LNCaP clone FGC (cell line): ENCODE measurements at regions not wholly inside any gene's neighbourhood (a gene's known extent, or its start where the extent isn't known, plus 50 kb on each side); places are given as distances from the start of the nearest gene placed in this dataset.

Source experiments
- DNase-seq: peaks from one replicate; pipeline ENCODE4 v3.0.0-alpha.2; 2011; ENCODE audit warnings: low read depth
- H3K4me3 ChIP-seq: 2 replicates; pipeline ENCODE4 v1.5.1; 2011; ENCODE audit warnings: mild to moderate bottlenecking, low read depth, low read length, control low read depth
- CTCF ChIP-seq: IDR thresholded peaks from 2 replicates; pipeline ENCODE4 v1.5.1; 2012; ENCODE audit warnings: mild to moderate bottlenecking; ENCODE audit not compliant: control insufficient read depth, insufficient read depth; ENCODE audit errors: extremely low read depth

- DNase-seq, result no peak
- no peak for TF ChIP-seq CTCF
- no peak overlapping the region for H3K4me3 ChIP-seq
Measured at GRCh38 chr5:51582871-51583394, 199.7 kb downstream of the ISL1 start.

- H3K4me3 ChIP-seq, result no peak overlapping the region
- DNase-seq, result no peak
- no peak for TF ChIP-seq CTCF
Measured at GRCh38 chr5:51598026-51598425, 214.8 kb downstream of the ISL1 start.

GRCh38 chr5:51599587-51599986 is 216.3 kb downstream of the ISL1 start:
- no peak for TF ChIP-seq CTCF
- no peak for DNase-seq

GRCh38 chr5:51604324-51604723 is 221.1 kb downstream of the ISL1 start:
- DNase-seq, result no peak
- no peak for TF ChIP-seq CTCF
- H3K4me3 ChIP-seq, result no peak overlapping the region

More at GRCh38 chr5:51599587-51599986, 216.3 kb downstream of the ISL1 start:
- H3K4me3 ChIP-seq, result no peak overlapping the region

GRCh38 chr5:51606921-51607320 is 223.7 kb downstream of the ISL1 start:
- TF ChIP-seq CTCF, result no peak

GRCh38 chr5:51618234-51618633 is 235.0 kb downstream of the ISL1 start:
- no peak for TF ChIP-seq CTCF
- no peak for DNase-seq
- H3K4me3 ChIP-seq, result no peak overlapping the region

More at GRCh38 chr5:51606921-51607320, 223.7 kb downstream of the ISL1 start:
- no peak for DNase-seq
- no peak overlapping the region for H3K4me3 ChIP-seq

GRCh38 chr5:51621156-51621555 is 237.9 kb downstream of the ISL1 start:
- H3K4me3 ChIP-seq, result no peak overlapping the region
- no peak for TF ChIP-seq CTCF
- no peak for DNase-seq
